HEK293 (cell line): ENCODE measurements at regions not wholly inside any gene's neighbourhood (a gene's known extent, or its start where the extent isn't known, plus 50 kb on each side); places are given as distances from the start of the nearest gene placed in this dataset.

Source experiments
- CTCF ChIA-PET: fragments of 350-600 bp; formaldehyde crosslinking; extraction: SDS; loops from one replicate; lab custom pipeline; 2021; ENCODE audit warnings: antibody characterized with exemption; lab: Yijun Ruan, JAX
- POLR2A ChIA-PET: fragments of 300-600 bp; formaldehyde crosslinking; extraction: SDS; loops from one replicate; lab custom pipeline; 2020; ENCODE audit warnings: antibody characterized with exemption, inconsistent platforms; lab: Yijun Ruan, JAX
- H3K27ac ChIP-seq: fragments of 200-500 bp; sonication (Bioruptor generic); 2 replicates; pipeline ENCODE4 v1.5.1; 2014; ENCODE audit warnings: low read depth, low read length, control low read depth, inconsistent platforms; ENCODE audit errors: extremely low read depth
- H3K36me3 ChIP-seq, 2 experiments: fragments of 200-500 bp in 1 of 2; sonication (Bioruptor generic) in 1 of 2; 1 replicate in 1 of 2; 2 replicates in 1 of 2; pipeline ENCODE4 v1.5.1; 2014 to 2017; ENCODE audit warnings: inconsistent platforms in 2 of 2, low read length in 2 of 2; ENCODE audit not compliant: control insufficient read depth in 2 of 2, insufficient read depth in 1 of 2
- H3K4me1 ChIP-seq: fragments of 200-500 bp; sonication (Bioruptor generic); 2 replicates; pipeline ENCODE4 v1.5.1; 2014; ENCODE audit warnings: mild to moderate bottlenecking, low read length, inconsistent platforms; ENCODE audit not compliant: control insufficient read depth, insufficient read depth
- H3K4me3 ChIP-seq: 2 replicates; pipeline ENCODE4 v1.5.1; 2011; ENCODE audit warnings: low read depth, mild to moderate bottlenecking, control low read depth, low read length, moderate library complexity
- H3K9me3 ChIP-seq: fragments of 200-500 bp; sonication (Bioruptor generic); 2 replicates; pipeline ENCODE4 v1.5.1; 2014; ENCODE audit warnings: low read depth, low read length, inconsistent platforms; ENCODE audit not compliant: control insufficient read depth, insufficient read depth
- MEIS1 ChIP-seq: sonication (generic); formaldehyde crosslinking; IDR thresholded peaks from 2 replicates; pipeline ENCODE4 v1.8.1; 2022; ENCODE audit warnings: missing genetic modification reagents, mild to moderate bottlenecking, borderline replicate concordance
- PRDM2 ChIP-seq: fragments of 450-650 bp; formaldehyde crosslinking; IDR thresholded peaks from 2 replicates; pipeline ENCODE4 v1.5.1; 2016; ENCODE audit warnings: missing biosample characterization, missing genetic modification characterization, borderline replicate concordance
- TSHZ1 ChIP-seq: fragments of 450-650 bp; formaldehyde crosslinking; IDR thresholded peaks from 2 replicates; pipeline ENCODE4 v1.5.1; 2016; ENCODE audit warnings: missing biosample characterization, missing genetic modification characterization, borderline replicate concordance
- WT1 ChIP-seq: fragments of 450-650 bp; formaldehyde crosslinking; IDR thresholded peaks from 2 replicates; pipeline ENCODE4 v1.5.1; 2016; ENCODE audit warnings: missing biosample characterization, missing genetic modification characterization
- YY2 ChIP-seq: fragments of 450-650 bp; formaldehyde crosslinking; IDR thresholded peaks from 2 replicates; pipeline ENCODE4 v1.5.1; 2016; ENCODE audit warnings: missing biosample characterization, missing genetic modification characterization
- ZFHX2 ChIP-seq: fragments of 450-650 bp; formaldehyde crosslinking; conservative IDR thresholded peaks from 2 replicates; pipeline ENCODE4 v1.5.1; 2016; ENCODE audit warnings: missing biosample characterization, missing genetic modification characterization
- ZNF140 ChIP-seq: fragments of 450-650 bp; formaldehyde crosslinking; IDR thresholded peaks from 2 replicates; pipeline ENCODE4 v1.5.1; 2016; ENCODE audit warnings: missing biosample characterization, missing genetic modification characterization
- ZNF248 ChIP-seq: fragments of 450-650 bp; formaldehyde crosslinking; IDR thresholded peaks from 2 replicates; pipeline ENCODE4 v1.5.1; 2017; ENCODE audit warnings: missing biosample characterization, missing genetic modification characterization
- ZNF292 ChIP-seq: fragments of 450-650 bp; formaldehyde crosslinking; IDR thresholded peaks from 2 replicates; pipeline ENCODE4 v1.5.1; 2016; ENCODE audit warnings: low read depth, missing biosample characterization, missing genetic modification characterization, borderline replicate concordance
- ZNF311 ChIP-seq: fragments of 450-650 bp; formaldehyde crosslinking; IDR thresholded peaks from 2 replicates; pipeline ENCODE4 v1.5.1; 2017; ENCODE audit warnings: missing biosample characterization, missing genetic modification characterization, borderline replicate concordance
- ZNF354C ChIP-seq: fragments of 450-650 bp; formaldehyde crosslinking; IDR thresholded peaks from 2 replicates; pipeline ENCODE4 v1.5.1; 2016; ENCODE audit warnings: missing biosample characterization, missing genetic modification characterization, low read depth, borderline replicate concordance
- ZNF37A ChIP-seq: fragments of 450-650 bp; IDR thresholded peaks from 2 replicates; pipeline ENCODE4 v1.5.1; 2018; ENCODE audit warnings: missing biosample characterization, missing genetic modification characterization
- ZNF433 ChIP-seq: fragments of 450-650 bp; formaldehyde crosslinking; IDR thresholded peaks from 2 replicates; pipeline ENCODE4 v1.5.1; 2016; ENCODE audit warnings: missing biosample characterization, missing genetic modification characterization, low read depth
- ZNF501 ChIP-seq: fragments of 450-650 bp; formaldehyde crosslinking; IDR thresholded peaks from 2 replicates; pipeline ENCODE4 v1.5.1; 2016; ENCODE audit warnings: missing biosample characterization, missing genetic modification characterization
- ZNF558 ChIP-seq: fragments of 450-650 bp; formaldehyde crosslinking; IDR thresholded peaks from 2 replicates; pipeline ENCODE4 v1.5.1; 2016; ENCODE audit warnings: missing biosample characterization, missing genetic modification characterization
- ZNF560 ChIP-seq: fragments of 450-650 bp; formaldehyde crosslinking; IDR thresholded peaks from 2 replicates; pipeline ENCODE4 v1.5.1; 2017; ENCODE audit warnings: missing biosample characterization, missing genetic modification characterization, borderline replicate concordance
- ZNF639 ChIP-seq: fragments of 450-650 bp; formaldehyde crosslinking; IDR thresholded peaks from 2 replicates; pipeline ENCODE4 v1.5.1; 2016; ENCODE audit warnings: missing biosample characterization, missing genetic modification characterization

- no peak for TF ChIP-seq ZFHX2
- H3K9me3 ChIP-seq = no peaks in the 10 kb centered on the region; the same call in 1 of the 2 replicates
- H3K36me3 ChIP-seq = no peaks in the 10 kb centered on the region
- peaks cover 3% of the 10 kb centered on the region; the same call in 1 of the 2 replicates for H3K4me1 ChIP-seq
- POLR2A ChIA-PET = interaction anchor here (0.6 kb wide), 1 partner anchor 41 kb away, joined by 4 read pairs; no protein-coding TSS in a partner anchor
- H3K27ac ChIP-seq = no peak overlapping the region
- no peak overlapping the region for H3K4me3 ChIP-seq
- CTCF ChIA-PET = interaction anchor here (0.6 to 1.3 kb wide), 4 partner anchors 26 to 601 kb away, joined by 3 read pairs; no protein-coding TSS in a partner anchor
Observed at GRCh38 chr1:87927391-87928280, 599.0 kb downstream of the LMO4 start.

GRCh38 chr1:87928623-87929022, 599.9 kb downstream of the LMO4 start:
- CTCF ChIA-PET = interaction anchor here (0.6 to 1.3 kb wide), 4 partner anchors 24 to 602 kb away, joined by 3 to 4 read pairs (median 3); no protein-coding TSS in a partner anchor
- H3K4me3 ChIP-seq = no peak overlapping the region
- POLR2A ChIA-PET = no interaction called here
- no peaks in the 10 kb centered on the region for H3K36me3 ChIP-seq
- peaks cover 3% of the 10 kb centered on the region; the same call in 1 of the 2 replicates for H3K4me1 ChIP-seq
- no peaks in the 10 kb centered on the region; the same call in 1 of the 2 replicates for H3K9me3 ChIP-seq
- TF ChIP-seq ZNF37A (tag by site-specific recombination) (no peak), ZNF433 (tag by site-specific recombination) (no peak), PRDM2 (tag by site-specific recombination) (no peak), TSHZ1 (tag by site-specific recombination) (no peak), ZNF558 (no peak), WT1 (tag by site-specific recombination) (no peak), ZNF639 (tag by site-specific recombination) (no peak), ZNF560 (tag by site-specific recombination) (no peak), ZNF248 (tag by site-specific recombination) (no peak), ZNF354C (no peak), YY2 (no peak), ZNF292 (no peak), ZNF311 (tag by site-specific recombination) (no peak), ZNF140 (tag by site-specific recombination) (no peak), MEIS1 (no peak), ZNF501 (tag by site-specific recombination) (no peak)
- no peak overlapping the region for H3K27ac ChIP-seq
